ENCODE measurements at regions not wholly inside any gene's neighbourhood (a gene's known extent, or its start where the extent isn't known, plus 50 kb on each side); places are given as distances from the start of the nearest gene placed in this dataset.

DNA sequence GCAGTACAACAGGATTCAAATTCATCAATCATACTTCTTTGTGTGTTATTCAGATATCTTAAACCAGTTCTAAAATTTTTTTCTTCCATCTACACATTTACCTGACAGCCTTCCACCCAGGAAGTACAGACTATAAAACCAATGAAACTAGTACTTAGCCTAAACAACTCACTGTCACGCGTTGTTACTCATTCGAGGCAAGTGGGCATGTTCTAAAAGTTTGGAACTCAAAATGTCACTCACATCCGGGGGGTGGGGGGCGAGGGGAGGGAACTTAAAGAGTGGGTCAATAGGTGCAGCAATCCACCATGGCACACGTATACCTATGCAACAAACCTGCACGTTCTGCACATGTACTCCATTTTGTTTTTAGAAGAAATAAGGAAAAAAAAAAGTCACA is 90.4 kb upstream of the PLEKHM1 start:
- peaks cover 94% of the 10 kb centered on the region for H3K79me2 ChIP-seq (ENCODE audit: insufficient read depth, low read length)
- no peaks in the 10 kb centered on the region for H3K9me3 ChIP-seq (ENCODE audit: insufficient read depth, low read depth, low read length)
- H3K9ac ChIP-seq (ENCODE audit: low read depth, low read length, poor library complexity, severe bottlenecking) = peak overlapping the region; percentile 97
- H4K20me1 ChIP-seq (ENCODE audit: insufficient read depth, low read length, poor library complexity, severe bottlenecking) = peaks cover 79% of the 10 kb centered on the region
- H3F3A ChIP-seq (ENCODE audit: low read depth) = no peaks in the 10 kb centered on the region; the same call in 1 of the 2 replicates
- peak overlapping the region; percentile 90 for H3K4me3 ChIP-seq (ENCODE audit: low read length, poor library complexity, severe bottlenecking)
- peaks cover 10% of the 10 kb centered on the region; the same call in 1 of the 2 replicates for H3K36me3 ChIP-seq (ENCODE audit: insufficient read depth, low read length)
- TF ChIP-seq, protein P1, sequence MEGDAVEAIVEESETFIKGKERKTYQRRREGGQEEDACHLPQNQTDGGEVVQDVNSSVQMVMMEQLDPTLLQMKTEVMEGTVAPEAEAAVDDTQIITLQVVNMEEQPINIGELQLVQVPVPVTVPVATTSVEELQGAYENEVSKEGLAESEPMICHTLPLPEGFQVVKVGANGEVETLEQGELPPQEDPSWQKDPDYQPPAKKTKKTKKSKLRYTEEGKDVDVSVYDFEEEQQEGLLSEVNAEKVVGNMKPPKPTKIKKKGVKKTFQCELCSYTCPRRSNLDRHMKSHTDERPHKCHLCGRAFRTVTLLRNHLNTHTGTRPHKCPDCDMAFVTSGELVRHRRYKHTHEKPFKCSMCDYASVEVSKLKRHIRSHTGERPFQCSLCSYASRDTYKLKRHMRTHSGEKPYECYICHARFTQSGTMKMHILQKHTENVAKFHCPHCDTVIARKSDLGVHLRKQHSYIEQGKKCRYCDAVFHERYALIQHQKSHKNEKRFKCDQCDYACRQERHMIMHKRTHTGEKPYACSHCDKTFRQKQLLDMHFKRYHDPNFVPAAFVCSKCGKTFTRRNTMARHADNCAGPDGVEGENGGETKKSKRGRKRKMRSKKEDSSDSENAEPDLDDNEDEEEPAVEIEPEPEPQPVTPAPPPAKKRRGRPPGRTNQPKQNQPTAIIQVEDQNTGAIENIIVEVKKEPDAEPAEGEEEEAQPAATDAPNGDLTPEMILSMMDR (conservative IDR thresholded peaks at IDR 0.05; ENCODE audit: low read length) = no peak
- no peak for TF ChIP-seq EZH2phosphoT487 (IDR thresholded peaks at IDR 0.05; ENCODE audit: borderline replicate concordance)
- no peaks in the 10 kb centered on the region for H3K27me3 ChIP-seq (ENCODE audit: insufficient read depth, low read length, poor library complexity, severe bottlenecking)
- H3K9me2 ChIP-seq (replicated peaks; ENCODE audit: low read depth, low read length) = no peaks in the 10 kb centered on the region
- peak overlapping the region; percentile 95 for H3K4me2 ChIP-seq (ENCODE audit: low read depth, low read length, poor library complexity, severe bottlenecking)
- no peak overlapping the region for H2AFZ ChIP-seq (ENCODE audit: low read length)
- H3K4me1 ChIP-seq (ENCODE audit: insufficient read depth, low read length, poor library complexity, severe bottlenecking) = peaks cover 77% of the 10 kb centered on the region

DNA sequence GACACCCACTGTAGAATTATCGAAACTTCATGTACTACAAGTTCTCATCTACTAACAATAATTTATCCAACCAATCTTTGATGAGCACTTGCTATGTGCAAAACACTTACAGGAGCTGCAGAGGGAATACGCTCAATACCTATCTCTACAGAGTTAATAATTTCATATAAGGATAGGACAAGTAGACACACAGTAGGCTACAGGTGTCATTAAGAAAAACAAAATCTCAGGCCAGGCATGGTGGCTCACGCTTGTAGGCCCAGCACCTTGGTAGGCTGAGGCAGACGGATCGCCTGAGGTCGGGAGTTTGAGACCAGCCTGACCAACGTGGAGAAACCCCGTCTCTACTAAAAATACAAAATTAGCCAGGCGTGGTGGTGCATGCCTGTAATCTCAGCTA is 91.3 kb upstream of the PLEKHM1 start:
- Histone ChIP-seq H3K9ac (ENCODE audit: low read depth, low read length, poor library complexity, severe bottlenecking) (peak overlapping the region; percentile 97), H3K4me2 (ENCODE audit: low read depth, low read length, poor library complexity, severe bottlenecking) (peak overlapping the region; percentile 95), H3F3A (ENCODE audit: low read depth) (no peaks in the 10 kb centered on the region; the same call in 1 of the 2 replicates), H3K4me1 (ENCODE audit: insufficient read depth, low read length, poor library complexity, severe bottlenecking) (peaks cover 72% of the 10 kb centered on the region), H3K79me2 (ENCODE audit: insufficient read depth, low read length) (peaks cover 92% of the 10 kb centered on the region), H3K9me3 (ENCODE audit: insufficient read depth, low read depth, low read length) (no peaks in the 10 kb centered on the region), H4K20me1 (ENCODE audit: insufficient read depth, low read length, poor library complexity, severe bottlenecking) (peaks cover 70% of the 10 kb centered on the region), H3K36me3 (ENCODE audit: insufficient read depth, low read length) (peaks cover 4% of the 10 kb centered on the region; the same call in 1 of the 2 replicates), H3K27me3 (ENCODE audit: insufficient read depth, low read length, poor library complexity, severe bottlenecking) (no peaks in the 10 kb centered on the region), H3K9me2 (replicated peaks; ENCODE audit: low read depth, low read length) (no peaks in the 10 kb centered on the region), H3K4me3 (ENCODE audit: low read length, poor library complexity, severe bottlenecking) (peak overlapping the region; percentile 90), H2AFZ (ENCODE audit: low read length) (no peak overlapping the region)
- TF ChIP-seq EZH2phosphoT487 (IDR thresholded peaks at IDR 0.05; ENCODE audit: borderline replicate concordance) = no peak
- TF ChIP-seq, protein P1 (conservative IDR thresholded peaks at IDR 0.05; ENCODE audit: low read length) = no peak

DNA sequence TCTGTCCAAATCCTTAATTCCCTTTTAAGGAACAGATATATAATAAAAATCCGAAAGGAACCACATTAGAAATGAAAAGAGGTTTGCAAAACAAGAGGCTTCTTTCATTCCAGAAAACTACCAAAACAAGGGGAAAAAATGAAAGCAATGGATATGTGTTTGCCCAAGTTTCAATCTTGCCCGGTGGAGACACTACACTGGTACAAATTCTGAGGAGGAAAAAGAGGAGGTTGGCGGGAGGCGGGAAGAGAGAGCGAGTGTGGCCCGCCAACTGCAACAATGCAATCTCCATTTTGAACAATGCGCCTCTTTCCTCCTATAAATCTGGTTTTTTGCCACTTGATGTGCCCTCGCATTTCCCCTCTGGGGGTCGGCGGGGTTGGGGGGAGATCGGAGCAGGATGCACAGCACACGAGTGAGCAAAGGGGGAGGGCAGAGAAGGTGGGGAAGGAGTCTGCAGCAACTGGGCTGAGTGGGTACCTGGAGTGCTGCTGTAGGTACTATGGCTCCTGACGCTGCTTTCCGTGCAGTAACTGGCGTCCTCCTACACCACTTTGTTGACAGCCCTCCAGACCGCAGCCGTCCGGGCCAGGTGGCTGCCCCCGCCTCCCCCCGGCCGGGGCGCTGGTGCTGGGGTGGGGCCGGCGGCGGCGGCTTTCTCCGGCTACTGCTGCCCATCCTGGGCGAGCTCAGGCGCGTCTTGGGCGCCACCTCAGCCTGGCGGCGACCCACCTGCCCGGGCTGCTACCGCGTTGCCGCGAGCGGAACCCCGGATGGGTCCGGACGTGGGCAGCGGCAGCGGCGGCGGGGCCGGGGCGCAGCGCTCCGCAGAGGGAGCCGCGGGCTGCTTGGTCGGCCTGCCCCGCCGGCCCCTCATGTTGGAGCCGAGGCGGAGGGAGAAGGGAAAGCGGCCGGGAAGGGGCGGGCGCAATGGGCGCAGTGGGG is 93.8 kb upstream of the PLEKHM1 start:
- H3K4me2 ChIP-seq (ENCODE audit: low read depth, low read length, poor library complexity, severe bottlenecking) = peak overlapping the region; percentile 95
- H3K79me2 ChIP-seq (ENCODE audit: insufficient read depth, low read length) = peaks cover 82% of the 10 kb centered on the region
- no peak for TF ChIP-seq EZH2phosphoT487 (IDR thresholded peaks at IDR 0.05; ENCODE audit: borderline replicate concordance)
- TF ChIP-seq, protein P1 (conservative IDR thresholded peaks at IDR 0.05; ENCODE audit: low read length) = no peak; the same call in 1 of the 2 replicates
- H3K4me1 ChIP-seq (ENCODE audit: insufficient read depth, low read length, poor library complexity, severe bottlenecking) = peaks cover 51% of the 10 kb centered on the region
- H3K9ac ChIP-seq (ENCODE audit: low read depth, low read length, poor library complexity, severe bottlenecking) = peak overlapping the region; percentile 97
- no peaks in the 10 kb centered on the region for H3K9me3 ChIP-seq (ENCODE audit: insufficient read depth, low read depth, low read length)
- peak overlapping the region; percentile 90 for H3K4me3 ChIP-seq (ENCODE audit: low read length, poor library complexity, severe bottlenecking)
- no peaks in the 10 kb centered on the region for H3K9me2 ChIP-seq (replicated peaks; ENCODE audit: low read depth, low read length)
- peak overlapping the region; percentile 18 for H2AFZ ChIP-seq (ENCODE audit: low read length)
- H3F3A ChIP-seq (ENCODE audit: low read depth) = no peaks in the 10 kb centered on the region; the same call in 1 of the 2 replicates
- no peaks in the 10 kb centered on the region for H3K27me3 ChIP-seq (ENCODE audit: insufficient read depth, low read length, poor library complexity, severe bottlenecking)
- no peaks in the 10 kb centered on the region for H3K36me3 ChIP-seq (ENCODE audit: insufficient read depth, low read length)
- peaks cover 46% of the 10 kb centered on the region for H4K20me1 ChIP-seq (ENCODE audit: insufficient read depth, low read length, poor library complexity, severe bottlenecking)

Data from Loucy (cell line).